A549 (cell line): ENCODE measurements at regions not wholly inside any gene's neighbourhood (a gene's known extent, or its start where the extent isn't known, plus 50 kb on each side); places are given as distances from the start of the nearest gene placed in this dataset.

Experiments used
- CHD2 ChIP-seq: fragments of 150-350 bp; IDR thresholded peaks from 2 replicates; pipeline ENCODE4 v1.6.1; 2014; ENCODE audit warnings: low read length; ENCODE audit not compliant: partially characterized antibody
- CTCF ChIP-seq: fragments of >200 bp; sonication (Bioruptor Twin); formaldehyde crosslinking; IDR thresholded peaks from 3 replicates; pipeline ENCODE4 v1.5.1; 2016
- EP300 ChIP-seq, 2 experiments: fragments of >200 bp; sonication (Bioruptor Twin); formaldehyde crosslinking; IDR thresholded peaks; 2 replicates in 1 of 2; 3 replicates in 1 of 2; pipeline ENCODE4 v1.6.1; 2016 to 2017
- KDM5A ChIP-seq: fragments of 200-600 bp; sonication (generic); IDR thresholded peaks from 2 replicates; pipeline ENCODE4 v1.6.1; 2016; ENCODE audit warnings: antibody characterized with exemption, mild to moderate bottlenecking
- MAFK ChIP-seq: fragments of 450-650 bp; IDR thresholded peaks from 2 replicates; pipeline ENCODE4 v1.6.1; 2014; ENCODE audit not compliant: partially characterized antibody
- MYC ChIP-seq: IDR thresholded peaks from 2 replicates; pipeline ENCODE4 v1.6.1; 2012; ENCODE audit warnings: mild to moderate bottlenecking, inconsistent platforms, low read length, improper control_type of control experiment, borderline replicate concordance
- POLR2A ChIP-seq: IDR thresholded peaks from 2 replicates; pipeline ENCODE4 v1.6.1; 2012; ENCODE audit warnings: mild to moderate bottlenecking, low read length
- RARB ChIP-seq: fragments of 250-450 bp; sonication (Bioruptor Pico); IDR thresholded peaks from 2 replicates; pipeline ENCODE4 v1.8.0; 2021; ENCODE audit warnings: mild to moderate bottlenecking, moderate library complexity
- TF ChIP-seq, protein P1 (sequence below): fragments of 450-650 bp; IDR thresholded peaks from 2 replicates; pipeline ENCODE4 v1.6.1; 2014; ENCODE audit warnings: antibody characterized with exemption
- TF ChIP-seq, protein P2 (sequence below): fragments of 200-600 bp; sonication (generic); IDR thresholded peaks from 2 replicates; pipeline ENCODE4 v1.6.1; 2016; ENCODE audit warnings: antibody characterized with exemption, mild to moderate bottlenecking, moderate library complexity

- TF ChIP-seq, protein P1, sequence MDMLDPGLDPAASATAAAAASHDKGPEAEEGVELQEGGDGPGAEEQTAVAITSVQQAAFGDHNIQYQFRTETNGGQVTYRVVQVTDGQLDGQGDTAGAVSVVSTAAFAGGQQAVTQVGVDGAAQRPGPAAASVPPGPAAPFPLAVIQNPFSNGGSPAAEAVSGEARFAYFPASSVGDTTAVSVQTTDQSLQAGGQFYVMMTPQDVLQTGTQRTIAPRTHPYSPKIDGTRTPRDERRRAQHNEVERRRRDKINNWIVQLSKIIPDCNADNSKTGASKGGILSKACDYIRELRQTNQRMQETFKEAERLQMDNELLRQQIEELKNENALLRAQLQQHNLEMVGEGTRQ, result no peak
- TF ChIP-seq CHD2 (no peak), RARB (no peak), CTCF (no peak), MYC (no peak), EP300 (IDR thresholded peaks at IDR 0.05) (no peak), KDM5A (no peak), POLR2A (no peak), MAFK (no peak)
- TF ChIP-seq, protein P2, sequence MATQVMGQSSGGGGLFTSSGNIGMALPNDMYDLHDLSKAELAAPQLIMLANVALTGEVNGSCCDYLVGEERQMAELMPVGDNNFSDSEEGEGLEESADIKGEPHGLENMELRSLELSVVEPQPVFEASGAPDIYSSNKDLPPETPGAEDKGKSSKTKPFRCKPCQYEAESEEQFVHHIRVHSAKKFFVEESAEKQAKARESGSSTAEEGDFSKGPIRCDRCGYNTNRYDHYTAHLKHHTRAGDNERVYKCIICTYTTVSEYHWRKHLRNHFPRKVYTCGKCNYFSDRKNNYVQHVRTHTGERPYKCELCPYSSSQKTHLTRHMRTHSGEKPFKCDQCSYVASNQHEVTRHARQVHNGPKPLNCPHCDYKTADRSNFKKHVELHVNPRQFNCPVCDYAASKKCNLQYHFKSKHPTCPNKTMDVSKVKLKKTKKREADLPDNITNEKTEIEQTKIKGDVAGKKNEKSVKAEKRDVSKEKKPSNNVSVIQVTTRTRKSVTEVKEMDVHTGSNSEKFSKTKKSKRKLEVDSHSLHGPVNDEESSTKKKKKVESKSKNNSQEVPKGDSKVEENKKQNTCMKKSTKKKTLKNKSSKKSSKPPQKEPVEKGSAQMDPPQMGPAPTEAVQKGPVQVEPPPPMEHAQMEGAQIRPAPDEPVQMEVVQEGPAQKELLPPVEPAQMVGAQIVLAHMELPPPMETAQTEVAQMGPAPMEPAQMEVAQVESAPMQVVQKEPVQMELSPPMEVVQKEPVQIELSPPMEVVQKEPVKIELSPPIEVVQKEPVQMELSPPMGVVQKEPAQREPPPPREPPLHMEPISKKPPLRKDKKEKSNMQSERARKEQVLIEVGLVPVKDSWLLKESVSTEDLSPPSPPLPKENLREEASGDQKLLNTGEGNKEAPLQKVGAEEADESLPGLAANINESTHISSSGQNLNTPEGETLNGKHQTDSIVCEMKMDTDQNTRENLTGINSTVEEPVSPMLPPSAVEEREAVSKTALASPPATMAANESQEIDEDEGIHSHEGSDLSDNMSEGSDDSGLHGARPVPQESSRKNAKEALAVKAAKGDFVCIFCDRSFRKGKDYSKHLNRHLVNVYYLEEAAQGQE, result no peak
Measured at GRCh38 chr6:163922562-163922961, 508.0 kb downstream of the QKI start.
